BLaER1 (cell line): ENCODE measurements at regions not wholly inside any gene's neighbourhood (a gene's known extent, or its start where the extent isn't known, plus 50 kb on each side); places are given as distances from the start of the nearest gene placed in this dataset.
"Not testable (repeated sequence)": the region's sequence is repeated elsewhere in the genome, so short reads cannot be mapped to it uniquely, and the experiment has no call there.

ENCODE experiments used
- H3K27ac ChIP-seq: shearing (Covaris generic); formaldehyde crosslinking; 2 replicates; pipeline ENCODE4 v1.8.1; 2022
- H3K27me3 ChIP-seq: shearing (Covaris generic); formaldehyde crosslinking; 2 replicates; pipeline ENCODE4 v1.8.1; 2022
- H3K36me3 ChIP-seq: shearing (Covaris generic); formaldehyde crosslinking; 2 replicates; pipeline ENCODE4 v1.8.1; 2022
- H3K4me1 ChIP-seq: shearing (Covaris generic); formaldehyde crosslinking; 2 replicates; pipeline ENCODE4 v1.8.1; 2022
- H3K4me2 ChIP-seq: shearing (Covaris generic); formaldehyde crosslinking; 2 replicates; pipeline ENCODE4 v1.8.1; 2022
- H3K4me3 ChIP-seq: shearing (Covaris generic); formaldehyde crosslinking; 2 replicates; pipeline ENCODE4 v1.8.1; 2022
- H3K9ac ChIP-seq: shearing (Covaris generic); formaldehyde crosslinking; 2 replicates; pipeline ENCODE4 v1.8.1; 2022
- H3K9me3 ChIP-seq: shearing (Covaris generic); formaldehyde crosslinking; 2 replicates; pipeline ENCODE4 v1.8.1; 2022
- H4K20me1 ChIP-seq: shearing (Covaris generic); formaldehyde crosslinking; 2 replicates; pipeline ENCODE4 v1.8.1; 2022
- Cebpa-rat ChIP-seq: shearing (Covaris generic); IDR thresholded peaks from 2 replicates; pipeline ENCODE4 v1.8.1; 2022

GRCh38 chr6:15898693-15899092 lies 230.2 kb upstream of the MYLIP start:
- Histone ChIP-seq H3K4me2 (no peak overlapping the region), H3K4me1 (peaks cover 69% of the 10 kb centered on the region), H3K27me3 (no peaks in the 10 kb centered on the region), H3K27ac (no peak overlapping the region), H3K9ac (no peak overlapping the region), H3K9me3 (peaks cover 19% of the 10 kb centered on the region), H3K36me3 (no peaks in the 10 kb centered on the region), H4K20me1 (no peaks in the 10 kb centered on the region), H3K4me3 (no peak overlapping the region)
- no peak for TF ChIP-seq Cebpa-rat

GRCh38 chr6:15897063-15897876 lies 231.6 kb upstream of the MYLIP start:
- H3K4me3 ChIP-seq = no peak overlapping the region
- H3K4me1 ChIP-seq = peaks cover 54% of the 10 kb centered on the region
- H3K36me3 ChIP-seq = no peaks in the 10 kb centered on the region
- H3K4me2 ChIP-seq = peak overlapping the region; percentile 41
- H3K27me3 ChIP-seq = no peaks in the 10 kb centered on the region
- no peak for TF ChIP-seq Cebpa-rat
- no peaks in the 10 kb centered on the region for H4K20me1 ChIP-seq
- H3K9me3 ChIP-seq = peaks cover 20% of the 10 kb centered on the region
- H3K9ac ChIP-seq = no peak overlapping the region
- peak overlapping the region; percentile 45; the same call in 1 of the 2 replicates for H3K27ac ChIP-seq

DNA sequence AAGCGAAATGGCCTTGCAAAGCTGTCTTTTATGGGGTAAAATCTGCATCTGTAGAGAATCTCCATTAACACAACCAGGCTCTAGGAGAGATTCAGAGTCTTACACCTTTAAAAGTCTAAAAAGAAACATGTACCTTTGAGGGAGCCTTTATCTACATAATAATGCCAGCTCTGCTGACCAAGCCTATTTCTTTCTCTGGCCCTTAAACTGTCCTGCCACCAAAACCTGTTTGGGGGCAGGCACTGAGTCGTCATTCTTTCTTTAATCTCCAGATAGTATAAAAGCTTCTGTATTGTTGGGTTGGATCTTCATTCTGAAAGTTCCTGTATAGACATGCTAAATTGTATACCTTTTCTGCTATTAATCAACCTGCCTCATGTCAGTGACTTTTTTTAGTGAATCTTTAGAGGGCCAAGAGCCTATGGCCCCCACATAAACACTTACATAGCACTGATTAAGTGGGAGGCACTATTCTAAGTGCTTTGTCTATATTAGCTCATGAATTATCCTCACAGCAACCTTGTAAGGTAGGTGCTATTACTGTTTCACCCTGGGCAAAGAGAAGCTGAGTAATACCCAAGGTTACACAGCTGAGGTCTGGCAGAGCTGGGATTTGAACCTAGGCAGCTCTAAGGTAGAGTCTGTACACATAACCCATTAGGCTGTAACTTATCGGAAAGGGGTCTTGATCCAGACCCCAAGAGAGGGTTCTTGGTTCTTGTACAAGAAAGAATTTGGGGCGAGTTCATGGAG lies 232.3 kb upstream of the DTNBP1 start:
- no peak overlapping the region for H3K4me3 ChIP-seq
- peaks cover 23% of the 10 kb centered on the region for H3K9me3 ChIP-seq
- H4K20me1 ChIP-seq = no peaks in the 10 kb centered on the region
- peaks cover 33% of the 10 kb centered on the region for H3K4me1 ChIP-seq
- TF ChIP-seq Cebpa-rat = no peak
- no peak overlapping the region for H3K9ac ChIP-seq
- no peak overlapping the region for H3K27ac ChIP-seq
- no peaks in the 10 kb centered on the region for H3K27me3 ChIP-seq
- no peaks in the 10 kb centered on the region for H3K36me3 ChIP-seq
- no peak overlapping the region for H3K4me2 ChIP-seq

DNA sequence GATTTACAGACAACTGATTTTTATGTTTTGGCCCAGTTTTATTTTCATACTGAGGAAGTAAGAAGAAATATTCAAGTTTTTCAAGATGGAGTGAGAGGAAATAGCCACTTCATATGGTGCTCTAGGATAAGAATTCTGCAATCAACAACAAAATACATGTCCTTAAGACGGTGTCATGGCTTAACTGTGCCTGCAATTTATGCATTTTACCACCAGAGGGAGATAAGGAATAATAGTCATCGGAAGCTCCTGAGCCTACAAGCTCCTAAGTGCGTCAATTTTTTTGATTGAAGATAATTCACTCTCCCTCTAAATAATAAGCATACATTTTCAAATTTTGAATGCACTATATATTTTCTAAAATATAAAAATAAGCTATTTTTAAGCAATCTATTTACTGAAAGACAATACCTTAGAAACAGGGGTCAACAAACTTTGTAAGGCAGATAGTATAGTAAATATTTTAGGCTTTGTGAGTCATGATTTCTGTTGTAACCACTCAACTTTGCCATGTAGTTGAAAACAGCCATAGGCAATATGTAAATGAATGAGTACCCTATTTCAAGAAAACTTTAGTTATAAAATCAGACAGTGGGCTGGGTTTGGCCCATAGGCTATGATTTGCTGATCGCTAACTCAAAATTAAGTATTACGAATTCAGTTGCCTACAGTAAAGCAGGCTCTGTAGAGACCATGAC lies 230.9 kb upstream of the DTNBP1 start:
- Histone ChIP-seq H3K4me2 (no peak overlapping the region), H3K27me3 (no peaks in the 10 kb centered on the region), H4K20me1 (no peaks in the 10 kb centered on the region), H3K9ac (no peak overlapping the region), H3K27ac (no peak overlapping the region), H3K4me3 (no peak overlapping the region), H3K4me1 (peaks cover 34% of the 10 kb centered on the region), H3K36me3 (no peaks in the 10 kb centered on the region), H3K9me3 (peaks cover 23% of the 10 kb centered on the region)
- no peak for TF ChIP-seq Cebpa-rat

DNA sequence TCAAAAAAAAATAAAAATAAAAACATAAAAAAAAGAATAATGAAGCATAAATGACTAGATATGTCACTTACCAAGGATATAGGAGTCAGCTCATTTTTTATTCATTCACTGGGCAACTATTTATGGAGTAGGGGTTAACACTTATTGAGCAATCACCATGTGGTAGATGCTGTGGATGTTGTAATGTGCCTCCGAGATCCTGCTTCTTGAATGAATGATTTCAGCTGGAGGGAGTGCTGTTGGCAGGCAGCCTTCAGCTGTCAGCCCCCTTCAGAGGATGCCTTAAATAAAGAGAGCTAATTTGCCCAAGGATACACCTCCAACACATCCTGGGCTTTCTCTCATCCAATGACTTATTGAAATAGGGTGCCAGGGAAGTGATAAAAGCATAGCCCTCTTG lies 229.5 kb upstream of the DTNBP1 start:
- H3K4me2 ChIP-seq = no peak overlapping the region
- no peaks in the 10 kb centered on the region for H3K36me3 ChIP-seq
- H3K27me3 ChIP-seq = no peaks in the 10 kb centered on the region
- peaks cover 19% of the 10 kb centered on the region for H3K9me3 ChIP-seq
- H4K20me1 ChIP-seq = no peaks in the 10 kb centered on the region
- H3K27ac ChIP-seq = no peak overlapping the region
- H3K9ac ChIP-seq = no peak overlapping the region
- no peak overlapping the region for H3K4me3 ChIP-seq
- 0 out of 2 replicates have a peak, but pooled peaks have one; percentile 23 for TF ChIP-seq Cebpa-rat
- H3K4me1 ChIP-seq = peaks cover 35% of the 10 kb centered on the region

DNA sequence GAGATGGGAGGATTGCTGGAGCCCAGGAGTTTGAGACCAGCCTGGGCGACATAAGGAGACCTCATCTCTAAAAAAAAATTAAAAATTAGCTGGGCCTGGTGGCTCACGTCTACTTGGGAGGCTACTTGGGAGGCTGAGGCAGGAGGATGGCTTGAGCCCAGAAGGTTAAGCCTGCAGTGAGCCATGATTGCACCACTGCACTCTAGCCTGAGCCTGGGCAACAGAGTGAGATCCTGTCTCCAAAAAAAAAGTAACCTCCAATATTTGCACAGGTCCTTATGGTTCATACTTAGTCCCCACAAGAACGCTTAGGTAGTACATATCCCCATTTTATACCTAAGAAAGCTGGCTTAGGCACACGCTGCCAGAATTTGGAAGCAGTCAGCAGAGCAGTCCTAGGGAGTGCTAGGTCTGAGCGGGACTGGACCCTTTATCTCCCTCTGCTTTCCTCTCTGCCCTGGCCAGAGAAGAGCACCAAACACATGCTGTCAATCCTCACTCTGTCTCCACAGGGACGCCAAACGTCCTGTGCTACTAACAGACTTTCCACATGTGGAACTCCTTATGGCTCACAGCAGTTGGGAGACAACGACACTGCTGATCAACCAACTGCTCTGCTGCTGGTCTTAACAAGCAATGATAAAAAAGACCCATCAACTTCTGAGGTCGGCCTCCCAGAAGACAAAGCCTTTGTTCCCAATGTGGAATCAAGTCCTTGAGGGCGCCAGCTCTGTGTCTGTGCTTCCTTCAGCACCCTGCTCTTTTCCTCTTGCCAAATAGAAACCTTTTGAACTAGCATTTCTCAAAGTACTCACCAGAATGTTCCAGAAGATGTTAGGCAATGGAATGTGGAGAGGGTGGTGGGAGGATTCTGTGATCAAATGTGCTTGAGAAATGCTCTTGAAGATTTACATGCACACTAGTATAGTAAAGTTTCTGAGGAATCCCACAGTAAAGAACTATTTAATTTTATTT lies 226.3 kb upstream of the DTNBP1 start:
- Histone ChIP-seq H3K9me3 (peaks cover 23% of the 10 kb centered on the region), H3K4me2 (peak overlapping the region; percentile 67; the same call in 1 of the 2 replicates), H3K27ac (peak overlapping the region; percentile 45), H3K9ac (no peak overlapping the region), H3K4me1 (peaks cover 53% of the 10 kb centered on the region), H4K20me1 (no peaks in the 10 kb centered on the region), H3K27me3 (no peaks in the 10 kb centered on the region), H3K4me3 (no peak overlapping the region), H3K36me3 (no peaks in the 10 kb centered on the region)
- TF ChIP-seq Cebpa-rat = no peak

DNA sequence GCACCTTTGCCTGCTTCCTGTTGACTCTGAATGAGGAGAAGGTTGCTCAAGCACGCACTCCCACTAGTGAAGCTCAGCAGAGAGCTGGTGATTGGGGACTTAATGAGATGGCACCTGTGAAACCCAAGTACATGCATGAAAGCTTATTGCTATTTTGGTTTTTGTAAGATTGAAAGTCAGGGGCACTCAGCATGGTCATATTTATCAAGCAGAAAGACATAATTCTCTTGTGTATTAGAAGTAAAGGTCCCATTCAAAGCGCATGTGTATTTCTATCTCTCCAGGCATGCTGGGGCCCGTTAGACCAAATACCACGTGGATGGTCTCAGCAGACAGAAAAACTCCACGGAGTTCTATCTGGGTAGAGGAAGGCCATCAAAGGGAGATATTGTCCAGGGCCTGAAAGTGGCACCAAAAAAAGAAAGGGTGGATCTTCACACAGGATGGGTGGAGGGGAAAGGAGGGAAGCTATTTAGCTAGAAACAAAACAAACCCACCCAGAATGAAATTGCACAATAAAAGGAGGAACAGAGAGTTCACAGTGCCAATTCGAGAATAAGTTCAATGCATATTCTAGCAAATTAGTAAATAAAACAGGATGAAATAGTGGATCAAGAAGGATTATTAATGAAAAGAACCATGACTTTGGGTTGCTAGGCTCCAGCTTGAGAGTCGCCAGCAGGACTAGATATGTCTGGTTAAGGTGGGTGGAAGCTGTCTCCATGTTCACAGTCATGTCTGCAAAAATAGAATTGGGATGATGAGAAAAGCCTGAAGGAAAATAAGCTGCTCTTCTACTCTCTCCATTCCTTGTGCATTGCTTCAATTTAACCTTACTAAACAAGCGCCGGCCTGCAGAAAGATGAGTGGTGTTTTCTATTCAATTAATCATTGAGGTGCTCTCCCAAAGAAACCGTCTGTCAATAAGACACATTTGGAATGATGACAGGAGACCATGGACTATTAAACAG lies 224.9 kb upstream of the DTNBP1 start:
- peaks cover 16% of the 10 kb centered on the region for H3K9me3 ChIP-seq
- H3K27ac ChIP-seq = peak overlapping the region; percentile 70
- H3K4me3 ChIP-seq = no peak overlapping the region
- 0 out of 2 replicates have a peak overlapping the region, but pooled peaks have one; percentile 11 for H3K9ac ChIP-seq
- TF ChIP-seq Cebpa-rat = no peak
- H3K4me2 ChIP-seq = peak overlapping the region; percentile 67
- no peaks in the 10 kb centered on the region for H4K20me1 ChIP-seq
- peaks cover 63% of the 10 kb centered on the region for H3K4me1 ChIP-seq
- H3K27me3 ChIP-seq = no peaks in the 10 kb centered on the region
- no peaks in the 10 kb centered on the region for H3K36me3 ChIP-seq

DNA sequence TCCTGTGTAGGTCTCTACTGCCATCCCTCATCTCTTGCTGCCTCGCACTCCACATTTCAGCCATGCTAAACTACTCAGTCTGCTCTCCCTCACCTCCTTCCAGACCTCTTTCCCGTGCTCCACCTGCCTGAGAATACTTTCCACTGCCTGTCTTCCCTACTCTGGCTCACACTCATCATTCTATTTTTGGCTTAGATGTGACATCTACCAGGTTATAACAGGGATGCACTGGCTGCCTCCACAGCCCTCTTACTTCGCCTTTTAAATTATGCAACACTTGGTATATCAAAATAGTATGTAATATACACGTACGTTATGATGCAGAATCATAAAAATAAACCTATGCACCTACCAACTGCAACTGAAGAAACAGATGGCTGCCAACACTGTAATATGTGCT lies 222.8 kb upstream of the DTNBP1 start:
- Histone ChIP-seq H3K36me3 (no peaks in the 10 kb centered on the region), H3K27me3 (no peaks in the 10 kb centered on the region), H3K4me2 (no peak overlapping the region), H3K9ac (no peak overlapping the region), H4K20me1 (no peaks in the 10 kb centered on the region), H3K27ac (no peak overlapping the region), H3K4me3 (no peak overlapping the region), H3K9me3 (peaks cover 9% of the 10 kb centered on the region), H3K4me1 (peaks cover 85% of the 10 kb centered on the region)
- TF ChIP-seq Cebpa-rat = no peak

DNA sequence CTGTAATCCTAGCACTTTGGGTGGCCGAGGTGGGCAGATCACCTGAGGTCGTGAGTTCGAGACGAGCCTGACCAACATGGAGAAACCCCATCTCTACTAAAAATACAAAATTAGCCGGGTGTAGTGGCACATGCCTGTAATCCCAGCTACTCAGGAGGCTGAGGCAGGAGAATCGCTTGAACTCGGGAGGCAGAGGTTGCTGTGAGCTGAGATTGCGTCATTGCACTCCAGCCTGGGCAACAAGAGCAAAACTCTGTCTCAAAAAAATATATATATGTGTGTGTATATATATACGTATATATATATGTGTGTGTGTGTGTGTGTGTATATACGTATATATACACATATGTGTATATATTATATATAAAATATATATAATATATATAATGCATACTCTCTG lies 220.8 kb upstream of the DTNBP1 start:
- H3K9me3 ChIP-seq, H3K9ac ChIP-seq, H4K20me1 ChIP-seq, H3K27me3 ChIP-seq, H3K36me3 ChIP-seq, H3K4me3 ChIP-seq, H3K4me2 ChIP-seq, H3K27ac ChIP-seq: not testable (repeated sequence)
- peaks cover 91% of the 10 kb centered on the region for H3K4me1 ChIP-seq
